ENCODE measurements at regions not wholly inside any gene's neighbourhood (a gene's known extent, or its start where the extent isn't known, plus 50 kb on each side); places are given as distances from the start of the nearest gene placed in this dataset.
"Not testable (repeated sequence)": the region's sequence is repeated elsewhere in the genome, so short reads cannot be mapped to it uniquely, and the experiment has no call there.

DNA sequence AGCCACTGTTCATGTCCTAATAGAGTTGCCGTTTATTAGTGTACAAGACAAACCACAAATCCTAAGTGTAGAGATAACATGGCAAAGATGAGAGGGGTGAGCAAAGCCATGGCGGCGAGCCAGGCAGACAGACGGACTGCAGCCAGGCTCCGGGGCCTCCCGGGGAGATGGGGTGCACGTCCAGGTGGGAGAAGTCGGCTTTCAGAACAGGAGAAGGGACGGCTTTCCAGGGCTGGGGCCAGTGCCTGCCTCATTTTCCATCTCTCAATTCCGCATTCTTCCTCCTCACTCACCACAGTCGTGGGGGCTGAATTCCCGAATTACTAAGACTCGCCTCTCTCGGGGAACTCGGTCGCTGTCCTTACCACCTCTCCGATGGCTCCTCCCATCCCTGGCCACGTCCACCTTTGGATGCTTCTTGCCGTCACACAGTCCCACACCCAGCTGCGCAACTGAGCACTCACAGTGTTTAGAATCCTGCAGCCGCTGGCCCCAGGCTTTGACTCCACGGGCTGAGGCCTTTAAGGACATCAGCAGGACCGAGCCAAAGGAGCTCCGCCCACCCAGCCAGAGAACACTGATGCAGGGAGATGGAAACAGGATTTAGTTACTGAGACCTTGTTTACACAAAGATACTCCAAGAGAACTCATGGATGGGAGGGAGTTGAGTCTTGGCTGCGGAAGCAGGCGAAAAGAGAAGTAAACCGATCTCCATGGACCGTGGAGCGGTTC lies 59.7 kb downstream of the RNF112 start:
- TF ChIP-seq EZH2 (IDR thresholded peaks at IDR 0.05) = no peak
- TF ChIP-seq, protein P1, sequence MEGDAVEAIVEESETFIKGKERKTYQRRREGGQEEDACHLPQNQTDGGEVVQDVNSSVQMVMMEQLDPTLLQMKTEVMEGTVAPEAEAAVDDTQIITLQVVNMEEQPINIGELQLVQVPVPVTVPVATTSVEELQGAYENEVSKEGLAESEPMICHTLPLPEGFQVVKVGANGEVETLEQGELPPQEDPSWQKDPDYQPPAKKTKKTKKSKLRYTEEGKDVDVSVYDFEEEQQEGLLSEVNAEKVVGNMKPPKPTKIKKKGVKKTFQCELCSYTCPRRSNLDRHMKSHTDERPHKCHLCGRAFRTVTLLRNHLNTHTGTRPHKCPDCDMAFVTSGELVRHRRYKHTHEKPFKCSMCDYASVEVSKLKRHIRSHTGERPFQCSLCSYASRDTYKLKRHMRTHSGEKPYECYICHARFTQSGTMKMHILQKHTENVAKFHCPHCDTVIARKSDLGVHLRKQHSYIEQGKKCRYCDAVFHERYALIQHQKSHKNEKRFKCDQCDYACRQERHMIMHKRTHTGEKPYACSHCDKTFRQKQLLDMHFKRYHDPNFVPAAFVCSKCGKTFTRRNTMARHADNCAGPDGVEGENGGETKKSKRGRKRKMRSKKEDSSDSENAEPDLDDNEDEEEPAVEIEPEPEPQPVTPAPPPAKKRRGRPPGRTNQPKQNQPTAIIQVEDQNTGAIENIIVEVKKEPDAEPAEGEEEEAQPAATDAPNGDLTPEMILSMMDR (IDR thresholded peaks at IDR 0.05) = no peak
- no peak for TF ChIP-seq EZH2phosphoT487 (IDR thresholded peaks at IDR 0.05)
- Histone ChIP-seq H3K9ac (no peak overlapping the region), H3F3A (ENCODE audit: low read depth) (peaks cover 14% of the 10 kb centered on the region), H3K27ac (peak overlapping the region; percentile 2), H2AFZ (replicated peaks) (peak overlapping the region; percentile 88), H3K36me3 (no peaks in the 10 kb centered on the region), H3K4me2 (peak overlapping the region; percentile 14), H3K9me3 (ENCODE audit: low read depth) (peaks cover 8% of the 10 kb centered on the region), H3K79me2 (ENCODE audit: low read depth) (no peaks in the 10 kb centered on the region), H3K4me1 (peaks cover 19% of the 10 kb centered on the region), H3K27me3 (no peaks in the 10 kb centered on the region), H4K20me1 (ENCODE audit: low read depth) (no peaks in the 10 kb centered on the region), H3K4me3 (no peak overlapping the region)
- Mint-ChIP-seq H3K36me3 (no peaks in the 10 kb centered on the region), H3K4me1 (peaks cover 15% of the 10 kb centered on the region), H3K27me3 (ENCODE audit: insufficient read depth, low read depth) (peaks cover 2% of the 10 kb centered on the region), H3K9me3 (peaks cover 10% of the 10 kb centered on the region), H3K27ac (peak overlapping the region; percentile 74), H3K4me3 (no peak overlapping the region)
- DNase-seq (ENCODE audit: low spot score) = peak; percentile 44

GRCh38 chr17:19474405-19474804 lies 59.2 kb upstream of the SLC47A1 start:
- H3K9me3 ChIP-seq (ENCODE audit: low read depth); H3K27ac Mint-ChIP-seq; H4K20me1 ChIP-seq (ENCODE audit: low read depth); H3K9ac ChIP-seq; H3K4me3 ChIP-seq; H3K4me2 ChIP-seq; H3K36me3 Mint-ChIP-seq; H3K27ac ChIP-seq; H3K27me3 Mint-ChIP-seq (ENCODE audit: insufficient read depth, low read depth); H3K27me3 ChIP-seq; H3K4me3 Mint-ChIP-seq; H3K36me3 ChIP-seq; DNase-seq (ENCODE audit: low spot score); H3K79me2 ChIP-seq (ENCODE audit: low read depth); H2AFZ ChIP-seq (replicated peaks); H3K4me1 ChIP-seq: not testable (repeated sequence)
- Mint-ChIP-seq H3K4me1 (peaks cover 13% of the 10 kb centered on the region), H3K9me3 (peaks cover 20% of the 10 kb centered on the region)
- H3F3A ChIP-seq (ENCODE audit: low read depth) = peaks cover 12% of the 10 kb centered on the region

GRCh38 chr17:19475800-19476199 lies 57.9 kb upstream of the SLC47A1 start:
- not testable (repeated sequence) for H3K27me3 ChIP-seq; H3K4me2 ChIP-seq; H3K9me3 ChIP-seq (ENCODE audit: low read depth); H3K27ac ChIP-seq; H3K4me1 Mint-ChIP-seq; H2AFZ ChIP-seq (replicated peaks); H3K27ac Mint-ChIP-seq; H3K27me3 Mint-ChIP-seq (ENCODE audit: insufficient read depth, low read depth); H4K20me1 ChIP-seq (ENCODE audit: low read depth); H3K36me3 Mint-ChIP-seq; H3K36me3 ChIP-seq; H3K4me3 ChIP-seq; H3K4me1 ChIP-seq; H3F3A ChIP-seq (ENCODE audit: low read depth); H3K4me3 Mint-ChIP-seq; DNase-seq (ENCODE audit: low spot score); H3K9ac ChIP-seq; H3K79me2 ChIP-seq (ENCODE audit: low read depth)
- H3K9me3 Mint-ChIP-seq = peaks cover 29% of the 10 kb centered on the region

DNA sequence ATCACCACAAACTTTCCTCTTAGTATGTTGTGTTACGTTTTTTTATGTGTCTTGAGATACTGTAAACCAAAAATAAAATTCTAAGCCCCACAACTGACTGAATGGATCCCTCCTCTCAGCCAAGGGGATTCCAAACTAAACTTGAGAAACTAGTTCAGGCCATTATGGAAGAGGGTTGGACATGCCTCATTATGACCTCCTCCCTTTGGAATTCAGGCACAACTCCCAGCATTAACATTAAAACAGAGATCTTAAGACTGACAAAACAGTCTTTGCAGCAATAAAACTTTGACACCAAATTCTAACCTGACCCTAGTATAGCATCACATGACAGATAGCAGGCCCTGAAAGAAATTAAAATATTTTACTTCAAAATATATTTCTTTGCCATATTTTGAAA lies 51.1 kb upstream of the SLC47A1 start:
- TF ChIP-seq EZH2phosphoT487 (IDR thresholded peaks at IDR 0.05) (no peak), EZH2 (IDR thresholded peaks at IDR 0.05) (no peak)
- TF ChIP-seq, protein P1 (IDR thresholded peaks at IDR 0.05) = no peak
- peaks cover 11% of the 10 kb centered on the region for H3K9me3 Mint-ChIP-seq
- no peak overlapping the region for H3K27ac Mint-ChIP-seq
- H3K4me3 Mint-ChIP-seq = no peak overlapping the region
- Histone ChIP-seq H3K27me3 (no peaks in the 10 kb centered on the region), H3K4me1 (no peaks in the 10 kb centered on the region), H4K20me1 (ENCODE audit: low read depth) (no peaks in the 10 kb centered on the region), H2AFZ (replicated peaks) (no peak overlapping the region), H3K9ac (no peak overlapping the region), H3K36me3 (no peaks in the 10 kb centered on the region), H3F3A (ENCODE audit: low read depth) (no peaks in the 10 kb centered on the region), H3K4me2 (no peak overlapping the region), H3K4me3 (no peak overlapping the region), H3K27ac (no peak overlapping the region), H3K79me2 (ENCODE audit: low read depth) (no peaks in the 10 kb centered on the region), H3K9me3 (ENCODE audit: low read depth) (no peaks in the 10 kb centered on the region)
- peaks cover 6% of the 10 kb centered on the region for H3K4me1 Mint-ChIP-seq
- no peak for DNase-seq (ENCODE audit: low spot score)
- no peaks in the 10 kb centered on the region for H3K36me3 Mint-ChIP-seq
- peaks cover 6% of the 10 kb centered on the region for H3K27me3 Mint-ChIP-seq (ENCODE audit: insufficient read depth, low read depth)
